IMR-90 (cell line): ENCODE measurements at regions not wholly inside any gene's neighbourhood (a gene's known extent, or its start where the extent isn't known, plus 50 kb on each side); places are given as distances from the start of the nearest gene placed in this dataset.

Source experiments
- ATAC-seq: fragments of 200-7000 bp; cut with Tn5 transposase; 2 replicates; pipeline ENCODE4 v1.9.1; 2020; ENCODE audit warnings: low read depth, mild to moderate bottlenecking, moderate library complexity
- BruUV-seq: library from RNA; stranded (reverse); fragments of 400-500 nt; replicated peaks from 2 replicates; lab custom pipeline; 2021; lab: Mats Ljungman, UMichigan
- CTCF ChIA-PET: fragments of 300-600 bp; formaldehyde crosslinking; extraction: SDS; loops from one replicate; lab custom pipeline; 2021; ENCODE audit warnings: antibody characterized with exemption; lab: Yijun Ruan, JAX
- POLR2A ChIA-PET: fragments of 300-600 bp; sonication (Branson Sonifier 250); formaldehyde crosslinking; loops from one replicate; lab custom pipeline; 2022; ENCODE audit warnings: antibody characterized with exemption; ENCODE audit not compliant: unreplicated experiment; lab: Charles Lee
- DNase-seq: peaks from one replicate; pipeline ENCODE4 v3.0.0; 2013
- H2AFZ ChIP-seq: replicated peaks from 2 replicates; pipeline ENCODE3; 2013; ENCODE audit warnings: low read length, mild to moderate bottlenecking; ENCODE audit not compliant: poor library complexity
- H2AK5ac ChIP-seq: 2 replicates; pipeline ENCODE4 v1.6.1; 2013; ENCODE audit warnings: low read depth, low read length, inconsistent platforms
- H2AK9ac ChIP-seq: replicated peaks from 2 replicates; pipeline ENCODE3; 2013; ENCODE audit warnings: mild to moderate bottlenecking, low read depth, low read length, moderate library complexity; ENCODE audit not compliant: poor library complexity
- H2BK120ac ChIP-seq: 2 replicates; pipeline ENCODE4 v1.6.1; 2013; ENCODE audit warnings: low read depth, low read length, inconsistent platforms
- H2BK15ac ChIP-seq: 3 replicates; pipeline ENCODE4 v1.6.1; 2013; ENCODE audit warnings: low read depth, low read length, inconsistent platforms
- H2BK20ac ChIP-seq: 2 replicates; pipeline ENCODE4 v1.6.1; 2013; ENCODE audit warnings: low read depth, mild to moderate bottlenecking, inconsistent platforms, low read length, moderate library complexity
- H2BK5ac ChIP-seq: 2 replicates; pipeline ENCODE4 v1.6.1; 2013; ENCODE audit warnings: mild to moderate bottlenecking, low read depth, low read length, inconsistent platforms; ENCODE audit not compliant: poor library complexity, severe bottlenecking
- H3K14ac ChIP-seq: replicated peaks from 2 replicates; pipeline ENCODE4 v1.6.1; 2013; ENCODE audit warnings: low read depth, low read length, inconsistent platforms
- H3K18ac ChIP-seq: 2 replicates; pipeline ENCODE4 v1.6.1; 2013; ENCODE audit warnings: low read depth, low read length, control low read depth
- H3K23ac ChIP-seq: 2 replicates; pipeline ENCODE4 v1.6.1; 2013; ENCODE audit warnings: low read depth, low read length, inconsistent platforms
- H3K27ac ChIP-seq: 2 replicates; pipeline ENCODE4 v1.5.1; 2013; ENCODE audit warnings: mild to moderate bottlenecking, control low read depth, low read length; ENCODE audit not compliant: insufficient read depth
- H3K27me3 ChIP-seq: 2 replicates; pipeline ENCODE4 v1.6.1; 2013; ENCODE audit warnings: low read length; ENCODE audit not compliant: control insufficient read depth, insufficient read depth
- H3K36me3 ChIP-seq: 2 replicates; pipeline ENCODE4 v1.6.1; 2013; ENCODE audit warnings: low read length, mixed read lengths; ENCODE audit not compliant: control insufficient read depth, insufficient read depth
- H3K4ac ChIP-seq: 2 replicates; pipeline ENCODE4 v1.6.1; 2013; ENCODE audit warnings: low read depth, low read length, inconsistent platforms
- H3K4me1 ChIP-seq: 2 replicates; pipeline ENCODE4 v1.6.1; 2013; ENCODE audit warnings: low read length, mixed read lengths; ENCODE audit not compliant: control insufficient read depth, insufficient read depth
- H3K4me2 ChIP-seq: 2 replicates; pipeline ENCODE4 v1.6.1; 2013; ENCODE audit warnings: low read depth, mild to moderate bottlenecking, control low read depth, low read length, moderate library complexity
- H3K4me3 ChIP-seq: 2 replicates; pipeline ENCODE4 v1.5.1; 2013; ENCODE audit warnings: low read depth, mild to moderate bottlenecking, control low read depth, low read length, moderate library complexity; ENCODE audit not compliant: insufficient read depth
- H3K56ac ChIP-seq: 2 replicates; pipeline ENCODE4 v1.6.1; 2013; ENCODE audit warnings: low read length, inconsistent platforms; ENCODE audit not compliant: insufficient read depth; ENCODE audit errors: extremely low read depth
- H3K79me1 ChIP-seq, 2 experiments: 2 replicates each; pipeline ENCODE4 v1.6.1; 2013; ENCODE audit warnings: low read length in 2 of 2, inconsistent platforms in 1 of 2, low read depth in 1 of 2
- H3K9ac ChIP-seq: 2 replicates; pipeline ENCODE4 v1.6.1; 2013; ENCODE audit warnings: low read depth, low read length, control low read depth
- H3K9me1 ChIP-seq: 2 replicates; pipeline ENCODE4 v1.6.1; 2013; ENCODE audit warnings: low read length, inconsistent platforms; ENCODE audit not compliant: insufficient read depth
- H3K9me3 ChIP-seq: 2 replicates; pipeline ENCODE4 v1.6.1; 2013; ENCODE audit warnings: low read length; ENCODE audit not compliant: control insufficient read depth, insufficient read depth
- H4K20me1 ChIP-seq: 2 replicates; pipeline ENCODE4 v1.6.1; 2013; ENCODE audit warnings: low read length, inconsistent platforms; ENCODE audit not compliant: insufficient read depth
- H4K5ac ChIP-seq: 2 replicates; pipeline ENCODE4 v1.6.1; 2013; ENCODE audit warnings: mild to moderate bottlenecking, low read depth, low read length, control low read depth
- H4K8ac ChIP-seq, 2 experiments: 2 replicates each; pipeline ENCODE4 v1.6.1; 2013; ENCODE audit warnings: low read depth in 2 of 2, low read length in 2 of 2, control low read depth in 1 of 2, inconsistent platforms in 1 of 2
- H4K91ac ChIP-seq: 2 replicates; pipeline ENCODE4 v1.6.1; 2013; ENCODE audit warnings: low read depth, low read length, inconsistent platforms; ENCODE audit not compliant: insufficient read depth
- BHLHE40 ChIP-seq: fragments of 150-350 bp; IDR thresholded peaks from 2 replicates; pipeline ENCODE4 v1.6.1; 2016; ENCODE audit warnings: mild to moderate bottlenecking, low read depth, low read length
- CEBPB ChIP-seq: IDR thresholded peaks from 2 replicates; pipeline ENCODE4 v1.6.1; 2012; ENCODE audit warnings: low read depth, low read length, improper control_type of control experiment
- CHD1 ChIP-seq: IDR thresholded peaks from 2 replicates; pipeline ENCODE4 v1.6.1; 2012; ENCODE audit warnings: low read depth, low read length, improper control_type of control experiment
- CTCF ChIP-seq: conservative IDR thresholded peaks from 2 replicates; pipeline ENCODE4 v1.5.1; 2012; ENCODE audit warnings: mild to moderate bottlenecking, low read depth, low read length, improper control_type of control experiment
- FOS ChIP-seq: fragments of 150-350 bp; IDR thresholded peaks from 2 replicates; pipeline ENCODE4 v1.6.1; 2016; ENCODE audit warnings: low read depth, low read length
- MAFK ChIP-seq: IDR thresholded peaks from 2 replicates; pipeline ENCODE4 v1.6.1; 2012; ENCODE audit warnings: low read depth, low read length, improper control_type of control experiment
- MAZ ChIP-seq: IDR thresholded peaks from 2 replicates; pipeline ENCODE4 v1.6.1; 2012; ENCODE audit warnings: low read depth, mild to moderate bottlenecking, low read length, improper control_type of control experiment, moderate library complexity, borderline replicate concordance
- NFE2L2 ChIP-seq: fragments of 150-350 bp; IDR thresholded peaks from 2 replicates; pipeline ENCODE4 v1.6.1; 2016; ENCODE audit warnings: low read depth, mild to moderate bottlenecking, low read length
- POLR2A ChIP-seq: IDR thresholded peaks from 2 replicates; pipeline ENCODE4 v1.6.1; 2012; ENCODE audit warnings: mild to moderate bottlenecking, low read depth, low read length
- RAD21 ChIP-seq: IDR thresholded peaks from 2 replicates; pipeline ENCODE4 v1.6.1; 2012; ENCODE audit warnings: low read length, improper control_type of control experiment
- RFX5 ChIP-seq: IDR thresholded peaks from 2 replicates; pipeline ENCODE4 v1.8.0; 2012; ENCODE audit warnings: low read depth, mild to moderate bottlenecking, low read length, moderate library complexity
- SMC3 ChIP-seq: fragments of 150-350 bp; IDR thresholded peaks from 2 replicates; pipeline ENCODE4 v1.6.1; 2016; ENCODE audit warnings: low read depth, mild to moderate bottlenecking, antibody characterized with exemption, low read length, moderate library complexity
- USF2 ChIP-seq: fragments of 150-350 bp; IDR thresholded peaks from 2 replicates; pipeline ENCODE4 v1.6.1; 2017; ENCODE audit warnings: mild to moderate bottlenecking, antibody characterized with exemption, low read length, low read depth
- WGBS, 2 experiments: methylation state at CpG; one replicate each; pipeline versions ENCODE4 v1.1.5 to v1.1.7; 2013; ENCODE audit warnings: missing lambda C conversion rate in 2 of 2; ENCODE audit not compliant: insufficient read length in 1 of 2; ENCODE audit errors: extremely low coverage in 2 of 2; 5-methylcytosine and 5-hydroxymethylcytosine counted together
- dilution Hi-C: fragments of 300-500 bp; cut with HindIII; formaldehyde crosslinking; loops from one replicate; pipeline ENCODE4 v1.14.3; 2018; ENCODE audit warnings: low sequenced_read_pairs; ENCODE audit not compliant: unreplicated experiment
- in situ Hi-C: fragments of 300-500 bp; cut with MboI; formaldehyde crosslinking; loops from 3 replicates; pipeline ENCODE4 v1.14.3; 2019; ENCODE audit warnings: low sequenced_read_pairs, inconsistent platforms, mixed read lengths
- intact Hi-C: fragments of 100-400 bp; cut with micrococcal nuclease; formaldehyde crosslinking; loops from 2 replicates; pipeline ENCODE4 v1.10.0; 2022

- Histone ChIP-seq H3K79me1 (no peaks in the 10 kb centered on the region), H3K18ac (no peak overlapping the region), H3K9me3 (peaks cover 12% of the 10 kb centered on the region), H3K36me3 (no peaks in the 10 kb centered on the region), H3K4me1 (no peaks in the 10 kb centered on the region), H3K9ac (no peak overlapping the region), H4K8ac (no peak overlapping the region), H2BK15ac (no peak overlapping the region), H3K14ac (no peak overlapping the region), H3K9me1 (no peaks in the 10 kb centered on the region), H3K27ac (no peak overlapping the region), H3K27me3 (peaks cover 8% of the 10 kb centered on the region), H4K5ac (no peak overlapping the region), H2BK120ac (no peak overlapping the region), H4K20me1 (no peaks in the 10 kb centered on the region), H2AK9ac (no peak overlapping the region), H2BK5ac (no peak overlapping the region), H3K4me3 (no peak overlapping the region), H2AFZ (no peak overlapping the region), H3K4me2 (no peak overlapping the region), H4K91ac (no peak overlapping the region), H2AK5ac (no peak overlapping the region), H3K23ac (no peak overlapping the region), H2BK20ac (no peak overlapping the region), H3K4ac (no peak overlapping the region), H3K56ac (no peak overlapping the region)
- no TSS peak for BruUV-seq
- ChIA-PET CTCF (no interaction called here), POLR2A (no interaction called here)
- WGBS, 2 experiments: no CpG with 5 or more reads among the region's 2 CpGs
- TF ChIP-seq POLR2A (no peak), FOS (no peak), NFE2L2 (no peak), RAD21 (no peak), CEBPB (no peak), CHD1 (no peak), CTCF (no peak), BHLHE40 (no peak), USF2 (no peak), MAFK (no peak), RFX5 (no peak), SMC3 (no peak), MAZ (no peak)
- ATAC-seq (no peak), DNase-seq (no peak)
- intact Hi-C loops (no loop called here), dilution Hi-C loops (no loop called here), in situ Hi-C loops (loop anchor here (25.0 kb wide), 1 partner anchor 418 kb away; no protein-coding TSS in a partner anchor)
Measured at GRCh38 chr19:13705201-13705600, 59.1 kb upstream of the MRI1 start.
